ENCODE measurements at regions not wholly inside any gene's neighbourhood (a gene's known extent, or its start where the extent isn't known, plus 50 kb on each side); places are given as distances from the start of the nearest gene placed in this dataset.
A peak's percentile ranks its signal among the peaks of the same experiment; 100 is the strongest.
"Not testable (repeated sequence)": the region's sequence is repeated elsewhere in the genome, so short reads cannot be mapped to it uniquely, and the experiment has no call there.

DNA sequence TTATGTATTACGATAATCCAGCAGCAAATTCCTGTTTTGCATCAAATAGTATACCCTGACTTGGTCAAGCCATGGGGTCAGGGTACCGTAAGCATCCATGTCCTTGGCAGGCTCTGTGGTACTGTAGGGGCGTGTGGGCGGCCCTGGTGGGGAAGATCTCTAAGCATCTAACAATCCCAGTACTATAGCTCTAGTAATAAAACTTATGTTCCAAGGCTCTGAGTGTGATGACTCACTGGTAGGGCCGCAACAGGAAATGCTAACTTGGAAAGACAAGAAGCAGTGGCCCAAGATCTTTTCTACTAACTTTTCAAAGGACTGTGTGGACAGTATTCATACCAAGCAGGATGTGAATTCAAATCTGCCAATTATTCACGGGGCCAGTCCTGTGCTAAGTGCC is 63.8 kb downstream of the CLEC18A start:
- H3K4me1 ChIP-seq (replicated peaks); H3K27me3 ChIP-seq (replicated peaks); H3K9me3 ChIP-seq (replicated peaks); H3K4me3 ChIP-seq; H3K27ac ChIP-seq; H3K36me3 ChIP-seq: not testable (repeated sequence)
- DNase-seq (ENCODE audit: low read depth in 1 of 2, low spot score in 2 of 2) = peak in 1 of 2 experiments; percentile 2

DNA sequence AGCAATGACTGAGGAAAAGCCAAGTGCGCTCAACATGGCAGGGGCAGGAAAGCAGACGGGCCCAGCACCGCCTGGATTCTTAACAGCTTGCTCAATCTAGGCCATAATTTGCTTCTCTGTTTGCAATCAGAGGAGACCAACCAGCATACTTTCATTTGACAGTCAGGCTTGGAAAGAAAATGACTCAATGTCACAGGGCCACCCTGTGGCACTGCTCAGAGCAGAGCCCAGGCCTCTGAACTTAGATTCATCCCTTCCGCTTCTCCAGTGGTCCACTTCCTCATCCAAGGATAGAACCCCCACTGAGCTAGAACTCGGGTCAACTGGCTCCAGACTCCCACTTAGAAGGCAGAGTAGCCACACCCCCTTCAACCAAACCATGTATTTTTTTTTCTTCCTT is 65.6 kb downstream of the CLEC18A start:
- H3K9me3 ChIP-seq (replicated peaks); H3K4me3 ChIP-seq; H3K27ac ChIP-seq; H3K27me3 ChIP-seq (replicated peaks); H3K4me1 ChIP-seq (replicated peaks); H3K36me3 ChIP-seq; DNase-seq (ENCODE audit: low read depth in 1 of 2, low spot score in 2 of 2): not testable (repeated sequence)

DNA sequence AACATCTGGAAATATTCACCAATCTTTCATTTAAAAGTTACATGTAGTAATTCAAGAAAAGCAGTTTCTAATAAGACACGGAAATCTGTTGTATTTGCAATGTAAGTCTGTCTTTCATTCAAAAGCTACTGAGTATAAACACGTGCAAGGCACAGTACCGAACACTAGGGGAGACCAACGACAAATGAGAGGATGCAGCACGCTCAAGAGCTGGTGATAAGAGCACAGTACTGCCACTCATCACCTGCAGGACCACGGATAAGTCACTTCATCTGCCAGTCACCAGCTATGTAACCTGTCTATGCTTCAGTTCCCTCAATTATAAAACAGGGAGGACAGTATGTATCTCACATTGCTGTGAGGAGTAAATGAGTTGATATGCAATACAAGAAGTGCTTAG is 67.1 kb downstream of the CLEC18A start:
- H3K27me3 ChIP-seq (replicated peaks) = no peaks in the 10 kb centered on the region
- H3K9me3 ChIP-seq (replicated peaks) = no peaks in the 10 kb centered on the region
- no peak overlapping the region for H3K4me3 ChIP-seq
- no peaks in the 10 kb centered on the region for H3K4me1 ChIP-seq (replicated peaks)
- H3K27ac ChIP-seq = no peak overlapping the region
- H3K36me3 ChIP-seq = no peaks in the 10 kb centered on the region
- DNase-seq (ENCODE audit: low read depth in 1 of 2, low spot score in 2 of 2) = no peak

DNA sequence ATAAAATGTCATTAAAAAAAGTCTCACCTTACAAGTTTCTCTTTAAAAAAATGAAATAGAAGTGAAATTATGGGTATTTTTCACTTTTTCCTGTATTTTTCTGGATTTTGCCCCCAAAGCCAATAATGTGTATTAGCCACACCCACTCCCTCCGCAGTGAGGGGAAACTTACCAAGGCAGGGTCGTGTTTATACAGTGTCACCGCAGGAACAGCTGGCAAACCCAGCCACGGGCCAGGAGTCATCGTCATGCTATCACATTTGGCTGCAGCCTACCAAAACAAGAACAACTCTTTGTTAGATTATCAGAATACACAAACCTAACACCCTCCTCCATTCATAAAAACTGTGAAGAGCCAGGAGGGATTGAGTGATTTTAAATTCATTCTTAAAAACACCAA is 72.1 kb downstream of the CLEC18A start:
- not testable (repeated sequence) for H3K4me1 ChIP-seq (replicated peaks); H3K36me3 ChIP-seq; H3K4me3 ChIP-seq; H3K27me3 ChIP-seq (replicated peaks); DNase-seq (ENCODE audit: low read depth in 1 of 2, low spot score in 2 of 2); H3K27ac ChIP-seq; H3K9me3 ChIP-seq (replicated peaks)

DNA sequence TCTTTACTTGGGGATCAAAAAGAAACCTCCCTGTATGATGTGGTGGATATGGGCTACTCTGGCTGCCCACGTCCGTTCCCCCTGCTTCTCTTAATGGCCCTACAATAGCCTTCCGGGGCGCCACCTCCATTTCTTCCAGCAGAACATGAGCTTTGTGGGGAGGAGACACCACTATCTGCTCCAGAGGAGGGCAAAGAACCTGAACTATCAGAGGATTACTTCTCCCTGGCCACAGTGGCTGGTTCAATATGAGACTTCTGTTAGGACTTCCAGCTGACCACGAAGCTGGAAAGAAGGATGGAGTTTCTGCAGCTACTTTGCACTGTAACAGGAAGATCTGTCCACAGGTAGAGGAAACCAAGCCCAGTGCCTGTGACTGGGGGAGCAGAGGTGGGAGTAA is 72.8 kb downstream of the CLEC18A start:
- not testable (repeated sequence) for DNase-seq (ENCODE audit: low read depth in 1 of 2, low spot score in 2 of 2); H3K27ac ChIP-seq; H3K36me3 ChIP-seq; H3K4me1 ChIP-seq (replicated peaks); H3K9me3 ChIP-seq (replicated peaks); H3K4me3 ChIP-seq; H3K27me3 ChIP-seq (replicated peaks)

DNA sequence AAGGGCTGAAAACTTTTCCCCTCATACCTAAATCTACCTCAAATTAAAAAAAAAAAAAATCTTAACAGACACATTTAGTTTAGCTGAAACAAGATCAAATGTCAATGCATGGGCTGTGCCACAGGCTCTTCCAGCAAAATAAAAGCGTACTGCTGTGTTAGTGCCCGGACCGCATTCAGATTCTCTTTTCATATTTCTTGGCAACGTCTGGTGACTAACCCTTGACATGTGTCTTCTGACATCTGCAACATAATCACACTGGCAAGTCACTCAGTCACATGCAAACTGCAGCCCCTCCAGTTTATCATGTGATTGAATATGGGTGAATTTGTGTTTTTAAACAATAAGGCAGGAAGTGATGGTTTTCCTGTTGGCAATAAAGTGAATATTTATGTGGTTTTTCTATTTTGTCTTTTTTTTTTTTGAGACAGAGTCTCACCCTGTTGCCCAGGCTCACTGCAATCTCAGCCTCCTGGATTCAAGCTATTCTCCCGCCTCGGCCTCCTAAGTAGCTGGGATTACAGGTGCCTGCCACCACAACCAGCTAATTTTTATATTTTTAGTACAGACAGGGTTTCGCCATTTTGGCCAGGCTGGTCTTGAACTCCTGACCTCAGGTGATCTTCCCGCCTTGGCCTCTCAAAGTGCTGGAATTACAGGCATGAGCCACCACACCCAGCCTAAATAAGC is 75.2 kb downstream of the CLEC18A start:
- not testable (repeated sequence) for H3K27me3 ChIP-seq (replicated peaks); DNase-seq (ENCODE audit: low read depth in 1 of 2, low spot score in 2 of 2); H3K36me3 ChIP-seq; H3K4me3 ChIP-seq; H3K4me1 ChIP-seq (replicated peaks); H3K9me3 ChIP-seq (replicated peaks); H3K27ac ChIP-seq

DNA sequence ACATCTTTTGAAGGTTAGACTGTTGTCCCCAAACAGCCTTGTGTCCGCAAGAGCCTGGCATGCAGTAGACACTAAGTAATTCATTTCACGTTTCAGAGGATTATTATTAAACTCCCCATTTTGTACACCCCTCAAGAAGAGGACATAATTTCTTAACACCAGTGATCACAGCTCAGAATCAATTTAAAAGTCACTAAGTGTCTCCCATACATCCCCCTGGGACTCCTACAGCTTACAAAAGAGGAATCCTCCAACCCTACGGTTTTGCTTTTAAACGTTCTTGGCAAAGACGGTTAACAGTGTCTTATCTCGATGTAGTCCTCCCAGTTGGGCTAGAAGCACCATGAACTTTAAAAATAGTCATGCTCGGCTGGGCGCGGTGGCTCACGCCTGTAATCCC is 81.2 kb upstream of the PDPR start:
- H3K4me3 ChIP-seq; H3K9me3 ChIP-seq (replicated peaks); H3K27me3 ChIP-seq (replicated peaks); H3K36me3 ChIP-seq; H3K4me1 ChIP-seq (replicated peaks); H3K27ac ChIP-seq; DNase-seq (ENCODE audit: low read depth in 1 of 2, low spot score in 2 of 2): not testable (repeated sequence)

DNA sequence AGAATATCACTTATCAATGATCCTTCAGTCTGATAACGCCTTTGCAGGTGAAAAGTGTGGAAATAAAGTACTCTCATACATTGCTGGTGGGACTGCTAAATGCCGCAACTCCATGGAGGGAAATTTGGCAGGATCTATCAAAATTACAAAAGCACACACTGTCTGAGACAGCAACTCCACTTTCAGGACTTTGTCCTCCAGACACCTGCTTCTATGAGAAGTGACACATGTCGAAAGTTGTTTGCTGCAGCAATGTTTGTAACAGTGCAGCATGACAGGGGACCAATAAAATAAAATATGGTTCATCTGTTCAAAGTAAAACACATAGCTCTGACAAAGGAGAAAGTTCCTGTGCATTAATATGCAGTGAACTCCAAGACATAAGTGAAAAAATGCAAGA is 76.2 kb upstream of the PDPR start:
- H3K27me3 ChIP-seq (replicated peaks); H3K4me1 ChIP-seq (replicated peaks); H3K27ac ChIP-seq; DNase-seq (ENCODE audit: low read depth in 1 of 2, low spot score in 2 of 2); H3K36me3 ChIP-seq; H3K9me3 ChIP-seq (replicated peaks); H3K4me3 ChIP-seq: not testable (repeated sequence)

DNA sequence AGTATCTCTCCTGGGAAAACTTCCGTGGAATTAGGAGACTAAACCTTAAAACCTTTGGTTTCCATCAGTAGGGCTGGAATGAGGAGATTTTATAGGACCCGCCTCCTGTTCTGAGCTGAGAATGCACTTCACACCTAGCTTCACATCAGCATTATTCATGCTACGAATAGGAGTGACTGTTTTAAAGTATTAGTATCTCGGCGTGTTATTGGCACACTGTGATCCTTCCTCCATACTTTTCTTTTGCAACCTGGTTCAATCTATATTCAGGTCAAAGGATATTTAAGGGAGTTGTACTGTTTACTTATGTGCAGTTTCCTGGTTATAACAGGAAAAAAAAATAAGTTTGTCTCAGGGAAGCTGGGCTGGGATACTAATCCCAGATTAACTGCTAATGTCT is 73.6 kb upstream of the PDPR start:
- H3K9me3 ChIP-seq (replicated peaks); DNase-seq (ENCODE audit: low read depth in 1 of 2, low spot score in 2 of 2); H3K27ac ChIP-seq; H3K4me3 ChIP-seq; H3K4me1 ChIP-seq (replicated peaks); H3K27me3 ChIP-seq (replicated peaks); H3K36me3 ChIP-seq: not testable (repeated sequence)

DNA sequence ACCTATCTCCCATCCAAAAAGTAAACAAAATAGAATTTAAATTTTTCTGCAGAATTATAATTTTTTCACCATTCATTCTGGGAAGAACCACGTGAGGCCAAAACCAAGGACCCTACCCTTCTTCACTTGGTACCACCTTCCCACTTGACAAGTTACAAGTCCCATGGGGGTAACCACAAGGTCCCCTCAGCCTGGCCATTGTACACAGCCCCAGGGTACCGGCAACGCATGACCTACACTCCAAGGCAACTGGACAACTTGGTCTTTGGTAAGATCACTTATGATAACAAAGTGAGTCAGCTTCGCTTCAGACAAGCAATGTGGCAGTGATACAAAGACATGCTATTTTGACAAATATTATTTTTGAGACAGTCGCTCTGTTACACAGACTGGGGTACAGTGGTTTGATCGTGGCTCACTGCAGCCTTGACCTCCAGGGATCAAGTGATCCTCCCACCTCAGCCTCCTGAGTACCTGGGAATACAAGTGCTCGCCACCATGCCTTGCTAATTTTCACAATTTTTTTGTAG is 70.5 kb upstream of the PDPR start:
- H3K27ac ChIP-seq; DNase-seq (ENCODE audit: low read depth in 1 of 2, low spot score in 2 of 2); H3K4me1 ChIP-seq (replicated peaks); H3K27me3 ChIP-seq (replicated peaks); H3K36me3 ChIP-seq; H3K9me3 ChIP-seq (replicated peaks); H3K4me3 ChIP-seq: not testable (repeated sequence)

DNA sequence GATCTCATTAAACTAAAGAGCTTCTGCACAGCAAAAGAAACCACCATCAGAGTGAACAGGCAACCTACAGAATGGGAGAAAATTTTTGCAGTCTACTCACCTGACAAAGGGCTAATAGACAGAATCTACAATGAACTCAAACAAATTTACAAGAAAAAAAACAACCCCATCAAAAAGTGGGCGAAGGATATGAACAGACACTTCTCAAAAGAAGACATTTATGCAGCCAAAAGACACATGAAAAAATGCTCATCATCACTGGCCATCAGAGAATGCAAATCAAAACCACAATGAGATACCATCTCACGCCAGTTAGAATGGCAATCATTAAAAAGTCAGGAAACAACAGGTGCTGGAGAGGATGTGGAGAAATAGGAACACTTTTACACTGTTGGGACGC is 67.6 kb upstream of the PDPR start:
- DNase-seq (ENCODE audit: low read depth in 1 of 2, low spot score in 2 of 2); H3K36me3 ChIP-seq; H3K9me3 ChIP-seq (replicated peaks); H3K27ac ChIP-seq; H3K27me3 ChIP-seq (replicated peaks); H3K4me3 ChIP-seq; H3K4me1 ChIP-seq (replicated peaks): not testable (repeated sequence)

DNA sequence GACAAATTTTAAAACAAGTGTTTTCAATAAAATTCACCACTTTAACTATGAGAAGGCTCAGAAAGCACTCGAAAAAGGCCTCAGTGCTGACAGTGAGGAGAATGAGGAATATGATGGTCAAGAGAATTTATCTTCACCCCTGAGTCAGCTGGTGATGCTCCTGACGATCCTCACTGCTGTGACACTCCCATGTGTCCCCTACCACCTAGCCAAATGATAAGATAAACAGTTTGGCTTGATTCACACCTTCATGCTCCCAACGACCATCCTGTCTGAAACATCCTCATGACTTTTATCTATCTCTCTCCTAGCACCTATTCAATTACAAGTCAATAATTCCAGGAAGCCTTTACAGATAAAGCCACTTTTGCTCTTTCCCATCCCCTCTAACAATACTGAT is 66.0 kb upstream of the PDPR start:
- not testable (repeated sequence) for H3K27ac ChIP-seq

DNA sequence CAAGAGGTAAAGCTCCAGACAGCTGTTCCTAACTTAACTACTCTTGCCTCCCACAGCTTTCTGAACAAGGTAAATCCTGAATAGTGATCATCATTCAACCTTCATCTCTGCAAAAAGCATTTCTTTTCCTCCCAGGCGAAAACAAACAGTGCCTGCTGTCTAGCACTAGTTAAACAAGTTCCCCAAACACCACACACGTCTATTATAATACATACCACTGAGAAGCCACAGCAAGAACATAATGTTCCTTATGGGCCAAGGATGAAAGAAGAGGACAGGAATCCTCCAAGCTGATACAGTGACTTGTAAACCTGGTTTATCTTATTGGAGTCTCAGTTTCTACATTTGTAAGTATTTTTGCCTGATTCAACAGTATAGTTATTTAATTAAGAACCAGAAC is 56.1 kb upstream of the PDPR start:
- not testable (repeated sequence) for H3K27ac ChIP-seq; H3K4me1 ChIP-seq (replicated peaks); H3K4me3 ChIP-seq; H3K9me3 ChIP-seq (replicated peaks); DNase-seq (ENCODE audit: low read depth in 1 of 2, low spot score in 2 of 2); H3K27me3 ChIP-seq (replicated peaks); H3K36me3 ChIP-seq

More for the DNA sequence above, 66.0 kb upstream of the PDPR start:
- H3K4me1 ChIP-seq (replicated peaks); H3K9me3 ChIP-seq (replicated peaks); H3K27me3 ChIP-seq (replicated peaks); DNase-seq (ENCODE audit: low read depth in 1 of 2, low spot score in 2 of 2); H3K36me3 ChIP-seq; H3K4me3 ChIP-seq: not testable (repeated sequence)

DNA sequence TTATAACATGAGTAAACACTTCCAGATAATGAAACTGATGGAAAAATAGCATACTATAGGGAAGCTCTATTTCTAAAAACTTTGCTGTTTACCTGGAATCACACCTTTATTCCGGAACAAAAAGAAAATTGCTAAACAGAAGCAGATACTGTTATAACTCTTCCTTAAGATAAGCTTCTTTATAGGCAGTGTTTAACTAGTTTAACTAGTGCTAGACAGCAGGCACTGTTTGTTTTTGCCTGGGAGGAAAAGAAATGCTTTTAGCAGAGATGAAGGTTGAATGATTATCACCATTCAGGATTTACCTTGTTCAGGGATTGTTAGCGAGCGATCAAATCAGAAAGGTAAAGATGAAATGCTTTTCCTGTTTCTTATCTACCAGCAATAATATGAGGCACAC is 54.7 kb upstream of the PDPR start:
- not testable (repeated sequence) for H3K4me3 ChIP-seq, H3K27ac ChIP-seq

DNA sequence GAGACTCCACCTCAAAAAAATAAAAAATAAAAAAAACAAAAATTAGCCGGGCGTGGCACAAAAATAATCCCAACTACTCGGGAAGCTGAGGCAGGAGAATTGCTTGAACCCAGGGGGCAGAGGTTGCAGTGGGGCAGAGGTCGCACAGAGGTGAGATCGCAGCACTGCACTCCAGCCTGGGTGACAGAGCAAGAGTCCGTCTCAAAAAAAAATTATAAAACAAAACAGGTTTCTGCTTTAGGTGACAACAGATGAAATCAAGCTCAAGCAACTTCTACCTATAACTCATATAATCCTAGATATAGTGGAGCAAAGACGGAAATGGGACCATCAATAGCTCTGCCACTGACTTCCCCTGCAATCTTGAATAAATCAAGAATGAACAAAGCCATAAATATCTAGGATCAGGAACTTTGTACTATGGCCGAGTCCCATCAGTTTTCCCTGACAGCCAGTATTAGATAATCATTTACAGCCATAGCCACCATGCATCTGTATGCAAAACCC is 53.6 kb upstream of the PDPR start:
- not testable (repeated sequence) for H3K4me1 ChIP-seq (replicated peaks); DNase-seq (ENCODE audit: low read depth in 1 of 2, low spot score in 2 of 2); H3K27me3 ChIP-seq (replicated peaks); H3K36me3 ChIP-seq; H3K9me3 ChIP-seq (replicated peaks); H3K27ac ChIP-seq; H3K4me3 ChIP-seq

More for the DNA sequence above, 54.7 kb upstream of the PDPR start:
- not testable (repeated sequence) for H3K4me1 ChIP-seq (replicated peaks); H3K36me3 ChIP-seq; DNase-seq (ENCODE audit: low read depth in 1 of 2, low spot score in 2 of 2); H3K9me3 ChIP-seq (replicated peaks); H3K27me3 ChIP-seq (replicated peaks)

Data from SJSA1 (cell line).